ENCODE measurements at regions not wholly inside any gene's neighbourhood (a gene's known extent, or its start where the extent isn't known, plus 50 kb on each side); places are given as distances from the start of the nearest gene placed in this dataset.

DNA sequence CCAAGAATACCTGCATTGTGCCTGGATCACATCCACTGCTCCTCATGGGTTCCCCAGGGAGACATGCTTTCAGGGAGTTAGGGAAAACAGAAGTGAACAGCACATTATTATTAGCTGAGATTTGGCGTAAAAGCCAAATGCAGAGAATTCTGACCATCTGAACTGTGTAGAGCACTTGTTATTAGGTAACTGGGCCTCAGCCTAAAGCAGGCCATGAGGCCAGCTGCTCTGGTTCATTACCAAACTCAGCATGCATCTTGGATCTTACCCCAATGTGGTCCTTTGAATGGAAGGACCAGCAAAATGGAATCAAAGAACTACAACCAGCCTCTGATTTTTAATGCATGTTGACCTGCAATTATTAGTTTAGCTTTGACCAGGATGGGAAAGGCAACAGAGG lies 322.3 kb downstream of the KCNS3 start:
- DNase-seq: no peak
- H3K9me3 ChIP-seq: no peaks in the 10 kb centered on the region
- H3K36me3 ChIP-seq: no peaks in the 10 kb centered on the region
- H3K27ac ChIP-seq: no peak overlapping the region
- TF ChIP-seq, protein P1, sequence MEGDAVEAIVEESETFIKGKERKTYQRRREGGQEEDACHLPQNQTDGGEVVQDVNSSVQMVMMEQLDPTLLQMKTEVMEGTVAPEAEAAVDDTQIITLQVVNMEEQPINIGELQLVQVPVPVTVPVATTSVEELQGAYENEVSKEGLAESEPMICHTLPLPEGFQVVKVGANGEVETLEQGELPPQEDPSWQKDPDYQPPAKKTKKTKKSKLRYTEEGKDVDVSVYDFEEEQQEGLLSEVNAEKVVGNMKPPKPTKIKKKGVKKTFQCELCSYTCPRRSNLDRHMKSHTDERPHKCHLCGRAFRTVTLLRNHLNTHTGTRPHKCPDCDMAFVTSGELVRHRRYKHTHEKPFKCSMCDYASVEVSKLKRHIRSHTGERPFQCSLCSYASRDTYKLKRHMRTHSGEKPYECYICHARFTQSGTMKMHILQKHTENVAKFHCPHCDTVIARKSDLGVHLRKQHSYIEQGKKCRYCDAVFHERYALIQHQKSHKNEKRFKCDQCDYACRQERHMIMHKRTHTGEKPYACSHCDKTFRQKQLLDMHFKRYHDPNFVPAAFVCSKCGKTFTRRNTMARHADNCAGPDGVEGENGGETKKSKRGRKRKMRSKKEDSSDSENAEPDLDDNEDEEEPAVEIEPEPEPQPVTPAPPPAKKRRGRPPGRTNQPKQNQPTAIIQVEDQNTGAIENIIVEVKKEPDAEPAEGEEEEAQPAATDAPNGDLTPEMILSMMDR (IDR thresholded peaks at IDR 0.05): no peak
- intact Hi-C loops (cut with DNase I; ENCODE audit: low total_unique reads): no loop called here
- no peaks in the 10 kb centered on the region for H3K27me3 ChIP-seq
- no peaks in the 10 kb centered on the region for H3K4me1 ChIP-seq
- H3K4me3 ChIP-seq: no peak overlapping the region

DNA sequence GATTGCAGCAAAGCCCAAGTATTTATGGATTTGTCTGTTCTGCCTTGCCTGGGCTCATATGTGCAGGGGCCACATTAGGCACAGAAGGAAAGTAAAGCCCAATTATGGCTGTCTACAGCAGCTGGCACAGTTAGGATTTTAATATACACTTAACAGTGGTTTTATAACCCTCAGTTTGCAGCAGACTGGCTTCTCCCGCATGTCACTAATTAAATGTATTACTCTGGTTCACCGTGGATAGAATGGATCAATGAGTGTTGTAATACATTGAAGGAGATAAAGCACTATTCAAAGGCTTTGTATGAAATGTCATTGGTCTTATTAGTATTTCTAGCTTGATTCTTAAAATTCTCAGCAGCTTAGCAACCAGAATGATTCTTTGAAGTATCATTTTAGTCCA lies 320.2 kb downstream of the KCNS3 start:
- intact Hi-C loops (cut with DNase I; ENCODE audit: low total_unique reads): no loop called here
- TF ChIP-seq, protein P1 (IDR thresholded peaks at IDR 0.05): no peak
- Histone ChIP-seq H3K4me1 (no peaks in the 10 kb centered on the region), H3K27me3 (no peaks in the 10 kb centered on the region), H3K27ac (no peak overlapping the region), H3K36me3 (no peaks in the 10 kb centered on the region), H3K9me3 (no peaks in the 10 kb centered on the region), H3K4me3 (no peak overlapping the region)
- DNase-seq: no peak

DNA sequence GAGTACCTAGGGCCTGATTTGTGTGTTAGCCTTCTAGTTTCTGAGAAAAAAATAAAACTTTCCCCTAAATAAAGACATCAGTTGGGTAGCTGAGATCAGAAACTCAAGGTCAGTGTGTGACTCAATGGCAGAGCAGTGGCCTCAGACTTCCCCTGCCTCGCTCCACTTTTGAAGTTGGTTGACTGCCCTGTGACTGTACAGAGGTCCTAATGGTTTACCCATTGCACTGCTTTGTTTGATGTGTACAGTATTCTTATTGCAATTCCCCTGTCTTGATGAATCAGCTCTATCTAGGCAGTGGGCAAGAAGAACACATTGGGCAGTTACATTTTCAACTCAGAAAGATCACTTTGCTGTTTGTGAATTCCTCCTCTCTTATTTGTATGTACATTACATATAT lies 315.7 kb downstream of the KCNS3 start:
- H3K4me1 ChIP-seq: no peaks in the 10 kb centered on the region
- no peak overlapping the region for H3K4me3 ChIP-seq
- H3K27me3 ChIP-seq: no peaks in the 10 kb centered on the region
- no peak for DNase-seq
- H3K36me3 ChIP-seq: no peaks in the 10 kb centered on the region
- no peaks in the 10 kb centered on the region for H3K9me3 ChIP-seq
- TF ChIP-seq, protein P1 (IDR thresholded peaks at IDR 0.05): no peak
- no peak overlapping the region for H3K27ac ChIP-seq
- intact Hi-C loops (cut with DNase I; ENCODE audit: low total_unique reads): no loop called here

DNA sequence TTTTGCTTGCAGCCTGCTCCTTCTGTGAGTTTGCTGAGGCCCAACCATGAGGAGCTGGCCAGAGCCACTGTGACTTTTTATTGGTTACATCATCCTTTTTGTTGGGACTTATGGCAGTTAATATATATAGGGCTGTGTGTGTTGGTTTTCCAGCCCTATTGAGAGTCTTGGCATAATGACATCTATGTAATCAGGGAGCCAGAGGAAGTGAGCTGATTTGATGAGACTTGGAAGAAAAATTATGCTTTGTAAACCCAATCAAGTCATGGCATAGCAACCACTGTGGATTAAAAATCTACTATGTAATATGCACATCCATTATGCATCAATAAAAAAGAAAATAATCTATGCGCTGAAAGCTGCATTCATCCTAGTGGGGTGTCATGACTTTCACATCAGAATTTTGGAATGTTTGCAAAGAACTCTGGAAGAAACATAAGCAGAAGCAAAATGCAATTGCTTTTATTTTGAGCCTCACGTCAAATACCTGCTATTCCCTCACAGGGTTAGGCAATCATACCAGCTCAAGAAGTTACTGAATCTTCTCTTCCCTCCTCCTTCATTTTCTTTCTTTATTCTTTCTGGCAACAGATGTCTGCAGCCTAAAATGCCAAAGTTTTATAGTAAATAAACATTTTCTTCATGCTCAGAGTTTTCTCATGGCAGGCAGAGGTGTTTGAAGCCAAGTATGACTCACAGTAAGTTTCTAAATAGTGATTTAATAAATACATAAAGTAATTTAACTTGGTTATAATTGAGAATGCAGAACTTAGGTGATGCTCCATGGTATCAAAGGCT lies 308.5 kb downstream of the KCNS3 start:
- no peaks in the 10 kb centered on the region for H3K9me3 ChIP-seq
- intact Hi-C loops (cut with DNase I; ENCODE audit: low total_unique reads): no loop called here
- H3K4me3 ChIP-seq: no peak overlapping the region
- H3K36me3 ChIP-seq: no peaks in the 10 kb centered on the region
- no peaks in the 10 kb centered on the region for H3K4me1 ChIP-seq
- H3K27me3 ChIP-seq: no peaks in the 10 kb centered on the region
- no peak overlapping the region for H3K27ac ChIP-seq
- TF ChIP-seq, protein P1 (IDR thresholded peaks at IDR 0.05): no peak
- no peak for DNase-seq

DNA sequence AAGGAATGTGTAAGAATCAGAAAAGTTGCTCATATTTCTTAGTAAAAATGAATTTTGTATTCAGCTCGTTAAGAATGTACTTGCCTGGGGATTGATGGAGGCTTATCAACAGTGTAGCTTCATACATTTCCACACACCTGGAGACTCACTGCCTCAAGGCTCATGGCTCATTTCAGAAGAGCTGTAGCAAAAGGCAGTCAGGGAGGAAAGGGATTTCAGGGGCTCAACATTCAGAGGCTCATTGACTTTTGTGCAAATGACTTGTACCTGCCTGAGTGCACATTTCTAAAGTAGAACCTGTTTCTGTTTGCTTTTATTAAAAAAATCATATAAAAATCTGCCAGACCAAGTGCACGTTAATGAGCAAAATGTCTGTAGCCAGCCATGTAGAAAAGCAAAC lies 304.4 kb downstream of the KCNS3 start:
- H3K27me3 ChIP-seq: no peaks in the 10 kb centered on the region
- H3K4me3 ChIP-seq: no peak overlapping the region
- no peaks in the 10 kb centered on the region for H3K4me1 ChIP-seq
- TF ChIP-seq, protein P1 (IDR thresholded peaks at IDR 0.05): no peak
- H3K27ac ChIP-seq: no peak overlapping the region
- H3K9me3 ChIP-seq: no peaks in the 10 kb centered on the region
- no peaks in the 10 kb centered on the region for H3K36me3 ChIP-seq
- DNase-seq: no peak
- intact Hi-C loops (cut with DNase I; ENCODE audit: low total_unique reads): no loop called here
